NB4 (cell line): ENCODE measurements at regions not wholly inside any gene's neighbourhood (a gene's known extent, or its start where the extent isn't known, plus 50 kb on each side); places are given as distances from the start of the nearest gene placed in this dataset.

ENCODE experiments used
- POLR2A ChIP-seq: IDR thresholded peaks from 2 replicates; pipeline ENCODE4 v1.6.1; 2011; ENCODE audit warnings: mild to moderate bottlenecking; ENCODE audit not compliant: insufficient read length; ENCODE audit errors: extremely low read depth
- TF ChIP-seq, protein P1 (sequence below): IDR thresholded peaks from one replicate; pipeline ENCODE4 v1.5.1; 2012; ENCODE audit warnings: low read depth, low read length

DNA sequence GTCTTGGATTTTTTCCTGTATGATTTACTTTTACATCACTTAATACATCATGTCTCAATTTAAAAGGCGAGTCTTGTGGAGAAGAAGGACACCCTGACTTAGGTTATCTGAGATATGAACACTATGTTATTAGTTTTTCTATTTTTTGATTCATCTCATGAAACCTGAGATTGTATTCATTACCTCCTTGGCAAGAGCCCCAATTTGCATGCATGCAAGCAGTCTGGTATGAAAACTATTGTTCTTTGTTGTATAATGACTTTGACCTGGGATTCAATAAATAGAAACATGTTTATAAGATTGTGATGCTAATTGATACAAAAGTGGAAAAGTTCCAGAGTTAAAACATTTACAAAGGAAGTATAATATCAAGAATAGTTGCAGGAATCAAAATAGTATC, 576.1 kb downstream of the NOVA1 start:
- TF ChIP-seq, protein P1, sequence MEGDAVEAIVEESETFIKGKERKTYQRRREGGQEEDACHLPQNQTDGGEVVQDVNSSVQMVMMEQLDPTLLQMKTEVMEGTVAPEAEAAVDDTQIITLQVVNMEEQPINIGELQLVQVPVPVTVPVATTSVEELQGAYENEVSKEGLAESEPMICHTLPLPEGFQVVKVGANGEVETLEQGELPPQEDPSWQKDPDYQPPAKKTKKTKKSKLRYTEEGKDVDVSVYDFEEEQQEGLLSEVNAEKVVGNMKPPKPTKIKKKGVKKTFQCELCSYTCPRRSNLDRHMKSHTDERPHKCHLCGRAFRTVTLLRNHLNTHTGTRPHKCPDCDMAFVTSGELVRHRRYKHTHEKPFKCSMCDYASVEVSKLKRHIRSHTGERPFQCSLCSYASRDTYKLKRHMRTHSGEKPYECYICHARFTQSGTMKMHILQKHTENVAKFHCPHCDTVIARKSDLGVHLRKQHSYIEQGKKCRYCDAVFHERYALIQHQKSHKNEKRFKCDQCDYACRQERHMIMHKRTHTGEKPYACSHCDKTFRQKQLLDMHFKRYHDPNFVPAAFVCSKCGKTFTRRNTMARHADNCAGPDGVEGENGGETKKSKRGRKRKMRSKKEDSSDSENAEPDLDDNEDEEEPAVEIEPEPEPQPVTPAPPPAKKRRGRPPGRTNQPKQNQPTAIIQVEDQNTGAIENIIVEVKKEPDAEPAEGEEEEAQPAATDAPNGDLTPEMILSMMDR, result no peak
- TF ChIP-seq POLR2A, result no peak
